HG03442 (cell line): ENCODE measurements at regions not wholly inside any gene's neighbourhood (a gene's known extent, or its start where the extent isn't known, plus 50 kb on each side); places are given as distances from the start of the nearest gene placed in this dataset.
"Not testable (repeated sequence)": the region's sequence is repeated elsewhere in the genome, so short reads cannot be mapped to it uniquely, and the experiment has no call there.

Experiments
- ATAC-seq: cut with Tn5 transposase; IDR thresholded peaks from one replicate; pipeline ENCODE4 v1.9.1; 2021; ENCODE audit warnings: mild to moderate bottlenecking, moderate library complexity; ENCODE audit not compliant: unreplicated experiment

DNA sequence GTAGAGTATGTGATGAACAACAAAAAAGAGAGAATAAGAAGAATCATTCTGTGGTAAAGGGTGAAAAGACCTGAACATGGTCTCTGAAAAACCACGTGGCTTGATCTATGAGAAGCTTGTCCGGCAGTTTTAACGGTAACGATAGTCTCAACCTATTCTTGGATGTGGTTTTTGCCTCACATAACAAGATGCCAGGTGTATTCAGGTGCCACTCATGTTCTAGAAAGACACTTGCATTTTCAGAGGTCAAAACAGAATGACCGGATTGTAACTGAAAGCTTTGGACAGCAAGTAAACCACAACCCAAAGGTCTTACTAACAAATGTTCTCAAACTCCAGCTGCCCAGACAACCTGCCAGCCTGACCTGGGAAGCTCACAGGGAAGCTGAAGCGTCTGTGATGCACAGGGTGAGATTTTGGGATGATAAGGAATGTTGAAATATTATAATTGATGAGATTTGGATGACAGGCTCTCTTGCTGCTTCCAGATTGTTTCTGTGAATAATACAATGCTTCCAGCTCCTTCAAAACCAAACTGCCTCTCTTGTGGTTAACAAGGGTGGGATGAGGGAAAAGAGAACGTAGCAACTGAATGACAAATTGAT, 137.4 kb upstream of the GRB10 start:
- no peak for ATAC-seq

DNA sequence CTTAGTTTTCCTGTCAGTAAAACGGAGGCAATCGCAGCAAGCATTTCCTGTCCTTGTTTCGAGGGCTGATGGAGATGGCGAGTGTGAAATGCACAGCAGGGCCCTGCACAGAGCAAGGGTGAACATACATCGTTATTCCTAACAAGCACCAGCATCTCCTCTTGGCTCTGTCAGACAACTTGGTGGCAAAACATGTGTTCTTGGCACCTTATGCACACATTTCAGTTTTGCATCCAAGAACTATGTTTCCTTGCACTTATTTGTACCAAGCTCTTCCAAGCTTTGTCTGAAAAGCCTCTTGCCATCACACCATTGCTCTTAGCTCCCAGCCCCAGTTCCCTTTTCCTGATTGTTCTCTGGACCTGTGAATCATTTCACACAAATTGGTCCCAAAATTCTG, 132.9 kb upstream of the GRB10 start:
- no peak for ATAC-seq

- ATAC-seq = no peak
Measured at GRCh38 chr7:50914460-50914859, 131.8 kb upstream of the GRB10 start.

DNA sequence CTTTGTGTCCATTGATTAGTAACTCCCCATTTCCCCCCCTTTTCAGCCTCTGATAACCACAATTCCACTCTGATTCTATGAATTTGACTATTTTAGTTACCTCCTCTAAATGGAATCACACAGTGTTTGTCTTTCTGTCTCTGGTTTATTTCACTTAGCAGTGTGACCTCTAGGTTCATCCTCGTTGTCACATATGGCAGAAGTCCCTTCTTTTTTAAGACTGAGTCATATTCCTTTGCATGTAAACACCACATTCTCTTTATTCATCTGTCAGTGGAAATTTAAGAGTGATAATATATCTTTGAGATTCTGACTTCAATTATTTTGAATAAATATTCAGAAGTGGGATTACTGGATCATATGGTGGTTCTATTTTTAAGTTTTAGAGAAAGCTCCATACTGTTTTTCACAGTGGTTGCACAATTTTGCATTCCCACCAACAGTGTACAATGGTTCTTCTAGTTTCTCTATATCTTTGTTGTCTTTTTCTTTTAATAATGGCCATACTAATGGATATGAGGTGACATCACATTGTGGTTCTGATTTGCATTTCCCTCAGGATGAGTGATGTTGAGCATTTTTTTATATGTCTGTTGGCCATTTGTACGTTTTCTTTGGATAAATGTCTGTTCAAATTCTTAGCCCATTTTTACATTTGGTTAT, 126.1 kb upstream of the GRB10 start:
- no peak for ATAC-seq

GRCh38 chr7:50898604-50899477, 116.1 kb upstream of the GRB10 start:
- ATAC-seq = not testable (repeated sequence)

DNA sequence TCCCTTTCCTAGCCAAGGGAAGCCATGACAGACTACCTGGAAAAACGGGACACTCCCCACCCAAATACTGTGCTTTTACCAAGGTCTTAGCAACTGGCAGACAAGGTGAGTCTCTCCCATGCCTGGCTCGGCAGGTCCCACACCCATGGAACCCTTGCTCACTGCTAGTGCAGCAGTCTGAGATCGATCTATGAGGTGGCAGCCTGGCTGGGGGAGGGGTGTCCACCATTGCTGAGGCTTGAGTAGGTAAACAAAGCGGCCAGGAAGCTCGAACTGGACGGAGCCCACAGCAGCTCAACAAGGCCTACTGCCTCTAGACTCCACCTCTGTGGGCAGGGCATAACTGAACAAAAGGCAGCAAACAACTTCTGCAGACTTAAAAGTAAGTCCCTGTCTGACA, 104.4 kb upstream of the GRB10 start:
- ATAC-seq = not testable (repeated sequence)

GRCh38 chr7:50872437-50872836, 89.7 kb upstream of the GRB10 start:
- no peak for ATAC-seq

DNA sequence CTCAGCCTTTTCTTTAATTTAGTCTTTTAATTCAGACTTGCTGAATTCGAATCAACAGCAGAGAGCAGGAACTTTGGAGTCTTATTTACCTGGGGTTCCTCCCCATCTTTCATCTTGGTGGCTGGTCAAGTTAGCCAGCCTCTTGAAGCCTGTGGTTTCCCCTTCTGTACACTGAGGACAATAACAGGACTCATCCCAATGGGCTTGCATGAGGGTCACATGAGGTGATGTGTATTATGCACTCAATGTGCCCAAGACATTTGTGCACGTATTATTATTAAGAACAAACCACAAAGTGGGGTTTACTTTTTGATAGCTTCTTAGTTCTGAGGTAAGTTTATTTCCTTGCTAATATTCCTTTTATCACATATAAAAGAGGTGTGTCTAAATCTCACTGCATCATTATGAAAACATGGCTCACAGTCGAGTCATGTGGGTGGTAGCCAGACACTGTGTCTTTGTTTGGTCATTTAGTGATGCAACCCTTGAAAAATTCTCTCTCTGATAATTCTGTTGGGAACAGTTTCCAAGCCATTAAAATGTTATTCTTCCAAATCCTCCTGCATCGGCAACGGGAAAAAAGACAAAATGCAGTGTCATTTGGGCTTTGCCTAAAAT, 86.5 kb upstream of the GRB10 start:
- no peak for ATAC-seq

DNA sequence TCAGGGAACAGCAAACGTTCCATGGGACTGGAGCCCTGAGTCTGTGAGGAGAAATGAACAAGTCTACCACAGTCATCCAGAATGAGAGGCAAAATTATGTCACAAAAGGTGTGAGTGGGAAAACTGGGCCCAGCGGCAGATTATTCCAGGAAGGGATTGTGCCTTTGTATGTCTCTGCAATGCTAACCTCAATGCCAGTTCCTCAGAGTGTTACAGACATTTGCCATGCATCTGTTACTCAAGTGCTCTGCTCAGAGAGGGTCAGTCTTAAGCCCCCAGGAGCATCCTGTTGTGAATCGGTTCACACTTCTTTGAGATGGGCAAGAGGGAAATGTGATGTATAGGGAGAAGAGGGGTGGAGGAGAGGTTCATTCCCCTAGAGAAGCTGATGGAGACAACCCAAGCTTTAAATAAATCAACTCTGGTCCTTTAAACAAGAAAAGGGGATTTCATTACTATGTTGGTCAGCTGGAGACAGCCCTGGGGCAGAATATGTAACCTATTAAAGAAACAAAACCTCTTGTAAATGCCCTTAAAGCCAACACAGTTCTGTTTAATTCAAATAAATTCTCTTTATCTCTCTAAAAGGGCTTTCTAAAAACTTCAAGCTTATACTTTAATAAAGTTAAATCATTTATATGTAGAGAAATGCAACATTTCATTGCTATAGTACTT, 85.9 kb upstream of the GRB10 start:
- no peak for ATAC-seq

DNA sequence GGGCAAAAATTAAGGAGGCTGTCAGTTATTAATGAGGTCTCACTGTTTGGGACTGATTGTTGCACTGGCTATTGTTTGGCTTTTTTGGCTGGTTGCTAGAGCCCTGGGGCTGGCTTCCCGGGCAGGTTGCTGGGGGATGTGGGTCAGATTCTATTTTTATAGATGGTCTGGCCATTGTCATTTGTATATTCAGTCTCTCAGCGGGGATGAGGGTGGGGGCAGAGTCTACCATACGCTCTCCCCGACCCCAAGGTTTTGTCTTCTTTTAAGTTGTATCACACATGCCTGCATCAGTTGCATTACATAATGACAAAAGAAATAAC, 84.3 kb upstream of the GRB10 start:
- ATAC-seq = no peak

- ATAC-seq = no peak
Measured at GRCh38 chr7:50866343-50867033, 83.8 kb upstream of the GRB10 start.

DNA sequence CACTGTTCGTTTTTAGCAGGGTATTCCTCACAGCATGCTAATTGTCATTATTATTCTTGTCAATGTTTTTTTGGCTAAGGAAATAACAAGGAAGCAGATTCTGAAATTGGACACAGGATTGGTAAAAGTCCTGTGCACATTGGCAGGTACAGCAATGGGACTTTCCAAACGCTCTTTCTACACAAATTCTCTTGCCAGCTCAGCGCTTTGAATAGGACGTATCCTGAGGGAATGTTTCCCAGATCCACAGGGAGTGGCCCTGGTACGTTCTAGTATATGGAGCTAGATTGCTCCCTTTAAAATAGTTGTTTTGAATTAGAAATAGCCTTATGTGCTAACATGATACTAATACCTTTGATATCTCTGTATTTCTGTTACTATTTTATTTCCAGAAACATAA, 82.8 kb upstream of the GRB10 start:
- no peak for ATAC-seq

GRCh38 chr7:50864694-50865093, 82.0 kb upstream of the GRB10 start:
- ATAC-seq = no peak

- no peak for ATAC-seq
Measured at GRCh38 chr7:50863053-50863452, 80.4 kb upstream of the GRB10 start.

DNA sequence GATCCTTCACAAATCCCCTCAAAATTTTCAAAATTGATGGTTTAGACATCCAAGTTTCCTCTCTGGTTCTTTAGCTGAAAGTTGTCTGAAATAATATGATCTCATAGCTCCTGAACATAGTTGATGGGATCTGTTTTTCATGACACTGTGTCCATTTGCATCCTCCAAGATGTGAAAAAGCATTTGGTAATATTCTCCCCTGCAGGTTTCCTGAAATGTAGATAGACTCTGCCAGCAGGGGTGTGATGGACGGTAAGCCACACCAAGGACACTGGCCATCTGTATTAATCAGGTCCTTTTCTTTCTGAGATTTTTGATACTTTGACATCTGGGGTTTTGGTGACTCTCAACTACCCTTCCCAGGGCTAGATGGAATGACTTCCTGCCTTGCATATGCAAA, 79.6 kb upstream of the GRB10 start:
- ATAC-seq = no peak

DNA sequence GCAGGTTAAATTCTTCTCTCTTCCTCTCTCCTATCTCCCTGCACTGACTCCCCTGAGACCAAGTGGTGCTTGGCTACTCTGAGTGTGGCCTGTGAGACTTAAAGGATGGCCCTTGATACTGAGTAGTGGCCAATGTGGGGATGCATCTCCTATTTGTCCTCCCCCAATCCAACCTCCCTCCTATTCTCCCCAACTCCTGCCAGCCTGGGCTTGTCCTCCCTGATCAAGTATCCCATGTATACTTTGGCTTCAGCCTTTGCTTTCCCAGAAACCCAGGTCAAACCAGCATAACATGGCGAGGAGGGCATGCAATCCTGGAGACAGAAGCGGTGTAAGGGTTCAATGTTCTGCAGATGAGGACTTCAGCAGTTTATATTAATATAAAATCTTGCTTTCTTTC, 77.9 kb upstream of the GRB10 start:
- ATAC-seq = no peak

DNA sequence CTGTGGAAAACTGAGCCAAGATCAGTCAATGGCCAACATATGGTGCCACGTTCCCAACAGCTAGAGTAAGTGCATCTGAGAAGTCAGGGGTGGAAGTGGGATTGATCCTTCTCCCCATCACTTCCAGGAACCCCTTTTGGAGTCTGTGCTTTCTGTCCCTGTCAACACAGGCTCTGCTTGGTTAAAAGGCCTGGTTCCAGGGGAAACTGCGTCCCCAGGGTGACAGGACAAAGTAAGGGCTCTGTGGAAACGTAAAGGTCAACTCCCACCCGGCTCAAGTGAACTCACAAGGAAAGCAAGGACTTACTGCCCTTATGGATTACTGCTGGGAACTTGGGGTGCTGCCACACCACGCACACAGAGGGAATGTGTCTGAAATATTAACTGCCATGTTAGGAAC, 77.5 kb upstream of the GRB10 start:
- ATAC-seq = no peak

GRCh38 chr7:50858528-50859245, 76.0 kb upstream of the GRB10 start:
- ATAC-seq = no peak

DNA sequence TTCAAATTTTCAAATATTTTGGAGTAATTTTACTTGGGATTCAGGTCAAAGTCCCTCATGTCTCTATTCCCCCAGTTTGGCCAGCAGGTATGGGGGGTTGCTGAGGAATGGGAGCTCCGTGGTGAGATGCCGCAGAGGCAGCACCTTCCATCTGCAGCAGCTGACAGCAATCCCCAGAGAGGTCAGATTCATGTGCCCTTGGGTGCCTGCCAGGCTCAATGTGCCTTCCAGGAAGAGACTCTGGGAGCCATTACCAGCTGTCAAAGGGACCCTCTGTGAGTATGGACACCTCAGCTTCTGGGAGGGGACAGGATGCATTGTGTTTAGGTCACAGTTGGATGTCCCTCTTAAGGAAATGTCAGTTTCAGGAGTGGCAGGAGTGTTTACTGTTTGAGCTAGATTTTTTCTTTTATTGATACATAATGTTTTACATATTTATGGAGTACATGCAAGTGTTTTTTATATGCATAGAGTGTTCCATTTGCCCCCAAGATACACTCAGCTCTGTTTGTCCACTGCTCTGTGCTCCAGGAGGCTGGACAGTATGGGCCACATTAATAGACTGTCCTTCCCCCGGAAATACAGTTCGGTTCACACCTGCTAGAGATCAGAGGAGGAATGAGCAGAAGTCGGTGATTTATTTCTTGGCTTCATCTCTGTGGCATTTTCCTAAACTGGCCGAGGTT, 75.3 kb upstream of the GRB10 start:
- no peak for ATAC-seq
